CD14-positive monocyte (primary cell): ENCODE measurements at regions not wholly inside any gene's neighbourhood (a gene's known extent, or its start where the extent isn't known, plus 50 kb on each side); places are given as distances from the start of the nearest gene placed in this dataset.

ENCODE experiments used
- DNase-seq, 3 donors: peaks; one replicate each; pipeline ENCODE4 v3.0.0-alpha.2; 2011 to 2022
- H2AFZ ChIP-seq: 2 replicates; pipeline ENCODE4 v1.6.0; 2012; ENCODE audit warnings: mild to moderate bottlenecking, low read depth, low read length, inconsistent platforms; ENCODE audit not compliant: insufficient read depth, poor library complexity, severe bottlenecking
- H3K27ac ChIP-seq, 2 donors: 1 replicate in 1 of 2; 2 replicates in 1 of 2; pipeline ENCODE4 v1.5.1; 2012 to 2013; ENCODE audit warnings: low read length in 2 of 2, control low read depth in 1 of 2, inconsistent platforms in 1 of 2, low read depth in 1 of 2, mild to moderate bottlenecking in 1 of 2
- H3K27me3 ChIP-seq, 2 donors: one replicate each; pipeline versions ENCODE4 v1.6.0 to v1.6.1; 2011 to 2013; ENCODE audit warnings: low read length in 2 of 2; ENCODE audit not compliant: control insufficient read depth in 2 of 2, insufficient read depth in 2 of 2
- H3K36me3 ChIP-seq, 2 donors: replicated peaks in 1 of 2; 1 replicate in 1 of 2; 2 replicates in 1 of 2; pipeline versions ENCODE4 v1.5.1 to v1.6.1; 2012 to 2013; ENCODE audit warnings: low read length in 2 of 2, control low read depth in 1 of 2, inconsistent platforms in 1 of 2, mild to moderate bottlenecking in 1 of 2; ENCODE audit not compliant: insufficient read depth in 2 of 2, control insufficient read depth in 1 of 2
- H3K4me1 ChIP-seq, 2 donors: 1 replicate in 1 of 2; 2 replicates in 1 of 2; pipeline versions ENCODE4 v1.5.1 to v1.6.1; 2012 to 2013; ENCODE audit warnings: low read length in 2 of 2, control low read depth in 1 of 2, inconsistent platforms in 1 of 2, mild to moderate bottlenecking in 1 of 2, moderate library complexity in 1 of 2; ENCODE audit not compliant: insufficient read depth in 2 of 2, control insufficient read depth in 1 of 2
- H3K4me2 ChIP-seq: replicated peaks from 2 replicates; pipeline ENCODE3; 2012; ENCODE audit warnings: low read length, moderate library complexity, mild to moderate bottlenecking; ENCODE audit not compliant: poor library complexity, severe bottlenecking; ENCODE audit errors: extremely low read depth
- H3K4me3 ChIP-seq, 3 experiments: fragments of 200-600 bp in 1 of 3; sonication (generic) in 1 of 3; replicated peaks in 1 of 3; 1 replicate in 2 of 3; 2 replicates in 1 of 3; pipeline ENCODE4 v1.5.1; 2011 to 2013; ENCODE audit warnings: low read length in 3 of 3, mild to moderate bottlenecking in 3 of 3, control low read depth in 2 of 3, low read depth in 2 of 3, inconsistent platforms in 1 of 3, moderate library complexity in 1 of 3
- H3K79me2 ChIP-seq: 2 replicates; pipeline ENCODE4 v1.6.0; 2012; ENCODE audit warnings: mild to moderate bottlenecking, control low read depth, inconsistent platforms, low read length, moderate library complexity; ENCODE audit not compliant: insufficient read depth
- H3K9ac ChIP-seq: 2 replicates; pipeline ENCODE4 v1.6.0; 2017; ENCODE audit warnings: low read length, mild to moderate bottlenecking; ENCODE audit not compliant: insufficient read depth, poor library complexity, severe bottlenecking
- H3K9me3 ChIP-seq, 2 donors: replicated peaks in 1 of 2; 1 replicate in 1 of 2; 2 replicates in 1 of 2; pipeline versions ENCODE4 v1.5.1 to v1.6.1; 2012 to 2013; ENCODE audit warnings: low read length in 2 of 2, control low read depth in 1 of 2; ENCODE audit not compliant: control insufficient read depth in 1 of 2, insufficient read depth in 1 of 2
- H4K20me1 ChIP-seq: 2 replicates; pipeline ENCODE4 v1.6.0; 2012; ENCODE audit warnings: mild to moderate bottlenecking, low read length, control low read depth, moderate library complexity; ENCODE audit not compliant: insufficient read depth
- H3K27ac Mint-ChIP-seq, 7 donors: one replicate each; pipeline ENCODE4 v1.8.0; 2020; ENCODE audit warnings: mild to moderate bottlenecking in 7 of 7, mixed read lengths in 7 of 7, moderate library complexity in 6 of 7, inconsistent platforms in 2 of 7
- H3K27me3 Mint-ChIP-seq, 3 donors: one replicate each; pipeline ENCODE4 v1.8.0; 2021 to 2022; ENCODE audit warnings: low read depth in 3 of 3, mild to moderate bottlenecking in 3 of 3, mixed read lengths in 3 of 3, moderate library complexity in 3 of 3, inconsistent platforms in 1 of 3
- H3K36me3 Mint-ChIP-seq, 2 donors: one replicate each; pipeline ENCODE4 v1.8.0; 2020; ENCODE audit warnings: mixed read lengths in 2 of 2, inconsistent platforms in 1 of 2, mild to moderate bottlenecking in 1 of 2
- H3K4me1 Mint-ChIP-seq: one replicate; pipeline ENCODE4 v1.8.0; 2020; ENCODE audit warnings: mild to moderate bottlenecking, mixed read lengths
- H3K4me3 Mint-ChIP-seq, 2 donors: one replicate each; pipeline ENCODE4 v1.8.0; 2020; ENCODE audit warnings: mild to moderate bottlenecking in 2 of 2, mixed read lengths in 2 of 2, moderate library complexity in 1 of 2
- H3K9me3 Mint-ChIP-seq, 7 donors: one replicate each; pipeline ENCODE4 v1.8.0; 2020 to 2022; ENCODE audit warnings: mixed read lengths in 7 of 7, mild to moderate bottlenecking in 6 of 7, moderate library complexity in 6 of 7, inconsistent platforms in 2 of 7
- CTCF ChIP-seq: fragments of 200-600 bp; IDR thresholded peaks from one replicate; pipeline ENCODE4 v1.8.0; 2022; ENCODE audit warnings: antibody characterized with exemption, mild to moderate bottlenecking
- WGBS: methylation state at CpG from one replicate; pipeline ENCODE4 v1.1.5; 2013; ENCODE audit warnings: missing lambda C conversion rate; ENCODE audit not compliant: insufficient coverage; 5-methylcytosine and 5-hydroxymethylcytosine counted together
- intact Hi-C, 2 donors: fragments of 100-400 bp; cut with micrococcal nuclease; formaldehyde crosslinking; loops; one replicate each; pipeline versions ENCODE4 v1.15.0 to v1.15.1; 2023

DNA sequence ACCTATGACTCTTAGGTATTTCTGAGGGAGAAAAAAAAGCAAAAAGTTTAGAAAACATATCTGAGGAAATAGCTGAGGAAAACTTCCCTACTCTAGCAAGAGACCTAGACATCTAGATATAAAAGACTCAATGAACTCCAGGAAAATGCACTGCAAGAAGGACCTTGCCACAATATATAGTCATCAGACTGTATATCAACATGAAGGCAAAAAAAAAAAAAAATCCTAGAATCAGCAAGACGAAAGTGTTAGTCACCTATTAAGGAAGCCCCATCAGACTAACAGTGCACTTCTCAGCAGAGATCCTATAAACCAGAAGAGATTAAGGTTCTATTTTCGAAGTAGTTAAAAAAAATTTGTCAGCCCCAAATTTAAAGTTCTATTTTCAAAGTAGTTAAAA, 166.2 kb downstream of the TMEM38B start:
- Mint-ChIP-seq H3K27me3 (peaks cover 3 to 5% (median 4%) of the 10 kb centered on the region in 3 donors), H3K27ac (no peak overlapping the region), H3K36me3 (no peaks in the 10 kb centered on the region), H3K4me1 (peaks cover 16% of the 10 kb centered on the region), H3K9me3 (peaks cover 0 to 5% (median 0%) of the 10 kb centered on the region in 7 donors), H3K4me3 (no peak overlapping the region)
- Histone ChIP-seq H3K4me3 (no peak overlapping the region), H3K4me1 (peaks cover 0 to 9% of the 10 kb centered on the region in 2 donors), H2AFZ (no peak overlapping the region), H3K36me3 (no peaks in the 10 kb centered on the region), H3K9ac (no peak overlapping the region), H3K4me2 (no peak overlapping the region), H3K27ac (no peak overlapping the region), H3K79me2 (no peaks in the 10 kb centered on the region), H3K9me3 (no peaks in the 10 kb centered on the region), H4K20me1 (no peaks in the 10 kb centered on the region), H3K27me3 (no peaks in the 10 kb centered on the region)
- TF ChIP-seq CTCF = no peak
- DNase-seq = no peak
- WGBS = no CpG with 5 or more reads among the region's 2 CpGs
- intact Hi-C loops = no loop called here

DNA sequence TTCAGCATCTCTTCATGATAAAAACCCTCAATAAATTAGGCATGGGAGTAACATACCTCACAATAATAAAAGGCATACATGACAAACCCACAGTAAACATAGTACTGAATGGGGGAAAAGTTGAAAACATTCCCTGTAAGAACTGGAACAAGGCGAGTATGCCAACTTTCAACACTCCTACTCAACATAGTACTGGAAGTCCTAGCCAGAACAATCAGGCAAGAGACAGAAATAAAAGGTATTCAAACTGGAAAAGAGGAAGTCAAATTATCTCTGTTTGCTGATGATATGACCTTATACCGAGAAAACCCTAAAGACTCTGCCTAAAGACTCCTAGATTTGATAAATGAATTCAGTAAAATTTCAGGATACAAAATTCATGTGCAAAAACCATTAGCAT, 167.6 kb downstream of the TMEM38B start:
- H3K79me2 ChIP-seq = no peaks in the 10 kb centered on the region

More for the DNA sequence above, 167.6 kb downstream of the TMEM38B start:
- H3K4me3 ChIP-seq = no peak overlapping the region
- peaks cover 16% of the 10 kb centered on the region for H3K4me1 Mint-ChIP-seq
- no peak for TF ChIP-seq CTCF
- peaks cover 0 to 5% (median 0%) of the 10 kb centered on the region in 7 donors for H3K9me3 Mint-ChIP-seq
- no peak overlapping the region for H3K4me2 ChIP-seq
- H4K20me1 ChIP-seq = no peaks in the 10 kb centered on the region
- H3K27ac ChIP-seq = no peak overlapping the region
- DNase-seq = no peak
- H3K9ac ChIP-seq = no peak overlapping the region
- H3K36me3 Mint-ChIP-seq = no peaks in the 10 kb centered on the region
- H3K36me3 ChIP-seq = no peaks in the 10 kb centered on the region
- H3K9me3 ChIP-seq = no peaks in the 10 kb centered on the region
- peaks cover 0 to 9% of the 10 kb centered on the region in 2 donors for H3K4me1 ChIP-seq
- H3K27me3 ChIP-seq = no peaks in the 10 kb centered on the region
- H3K27ac Mint-ChIP-seq = no peak overlapping the region
- no peak overlapping the region for H3K4me3 Mint-ChIP-seq
- H2AFZ ChIP-seq = no peak overlapping the region
- intact Hi-C loops = no loop called here
- WGBS = no CpG with 5 or more reads among the region's 2 CpGs
- peaks cover 3 to 5% (median 4%) of the 10 kb centered on the region in 3 donors for H3K27me3 Mint-ChIP-seq
